ENCODE measurements at regions not wholly inside any gene's neighbourhood (a gene's known extent, or its start where the extent isn't known, plus 50 kb on each side); places are given as distances from the start of the nearest gene placed in this dataset.

GRCh38 chr1:106962591-106962990, 93.9 kb upstream of the PRMT6 start:
- TF ChIP-seq CTCF (IDR thresholded peaks at IDR 0.05) = no peak
- TF ChIP-seq POLR2A (IDR thresholded peaks at IDR 0.05) = no peak
